NB4 (cell line): ENCODE measurements at regions not wholly inside any gene's neighbourhood (a gene's known extent, or its start where the extent isn't known, plus 50 kb on each side); places are given as distances from the start of the nearest gene placed in this dataset.

Experiments used
- CTCF ChIP-seq: IDR thresholded peaks from one replicate; pipeline ENCODE4 v1.5.1; 2012; ENCODE audit warnings: low read depth, low read length
- MAX ChIP-seq: IDR thresholded peaks from 2 replicates; pipeline ENCODE4 v1.6.1; 2011; ENCODE audit warnings: low read depth, low read length
- MYC ChIP-seq: IDR thresholded peaks from 2 replicates; pipeline ENCODE4 v1.6.1; 2011; ENCODE audit warnings: low read depth, low read length
- POLR2A ChIP-seq: IDR thresholded peaks from 2 replicates; pipeline ENCODE4 v1.6.1; 2011; ENCODE audit warnings: mild to moderate bottlenecking; ENCODE audit not compliant: insufficient read length; ENCODE audit errors: extremely low read depth

- TF ChIP-seq CTCF (no peak), POLR2A (no peak), MYC (no peak), MAX (no peak)
These were observed 411.2 kb downstream of the AEBP2 start for GRCh38 chr12:19850346-19851065.
